K562 (cell line): ENCODE measurements at regions not wholly inside any gene's neighbourhood (a gene's known extent, or its start where the extent isn't known, plus 50 kb on each side); places are given as distances from the start of the nearest gene placed in this dataset.

Source experiments
- IRF9 ChIP-seq: fragments of 450-650 bp; IDR thresholded peaks from 2 replicates; pipeline ENCODE4 v1.6.1; 2016; ENCODE audit warnings: missing biosample characterization, missing genetic modification characterization
- MED1 ChIP-seq: sonication (generic); formaldehyde crosslinking; IDR thresholded peaks from 2 replicates; pipeline ENCODE4 v1.8.1; 2023; ENCODE audit warnings: missing genetic modification reagents, borderline replicate concordance
- PHTF2 ChIP-seq: fragments of 250-450 bp; sonication (Bioruptor Pico); IDR thresholded peaks from 2 replicates; pipeline ENCODE4 v1.5.0; 2021; ENCODE audit warnings: mild to moderate bottlenecking
- RAD51 ChIP-seq: fragments of 450-650 bp; IDR thresholded peaks from 2 replicates; pipeline ENCODE4 v1.7.1; 2016; ENCODE audit warnings: low read depth, mild to moderate bottlenecking, borderline replicate concordance
- ZBTB40 ChIP-seq, 2 experiments: fragments of 450-650 bp in 1 of 2; sonication (generic) in 1 of 2; formaldehyde crosslinking in 1 of 2; IDR thresholded peaks; 2 replicates each; pipeline versions ENCODE4 v1.7.1 to v1.9.0; 2016 to 2022; ENCODE audit warnings: inconsistent platforms in 1 of 2, mild to moderate bottlenecking in 1 of 2, missing genetic modification reagents in 1 of 2
- ZKSCAN8 ChIP-seq: fragments of 200-800 bp; sonication (Bioruptor generic); IDR thresholded peaks from 2 replicates; pipeline ENCODE4 v1.6.1; 2016; ENCODE audit warnings: missing genetic modification characterization, missing compliant biosample characterization

- no peak for TF ChIP-seq IRF9
- TF ChIP-seq RAD51: no peak
- TF ChIP-seq ZBTB40 (IDR thresholded peaks at IDR 0.05): 0 out of 2 replicates have a peak, but pooled peaks have one; percentile 31
- TF ChIP-seq ZBTB40 (CRISPR knock-in tag; IDR thresholded peaks at IDR 0.05): no peak
- TF ChIP-seq MED1 (CRISPR knock-in tag): no peak
- TF ChIP-seq ZKSCAN8: no peak
- no peak for TF ChIP-seq PHTF2 (CRISPR knock-in tag)
Observed at GRCh38 chr7:13276977-13277376, 589.5 kb downstream of the ARL4A start (continued).
